T47D (cell line): ENCODE measurements at regions not wholly inside any gene's neighbourhood (a gene's known extent, or its start where the extent isn't known, plus 50 kb on each side); places are given as distances from the start of the nearest gene placed in this dataset.
"Not testable (repeated sequence)": the region's sequence is repeated elsewhere in the genome, so short reads cannot be mapped to it uniquely, and the experiment has no call there.

Experiments
- DNase-seq, 2 experiments: peaks; one replicate each; pipeline versions ENCODE4 v3.0.0 to v3.0.0-alpha.2; 2011 to 2012; ENCODE audit warnings: low read depth in 1 of 2, low spot score in 1 of 2
- JUND ChIP-seq: IDR thresholded peaks from 2 replicates; pipeline ENCODE4 v1.6.1; 2012; ENCODE audit warnings: low read depth
- in situ Hi-C: cut with HindIII; loops from 2 replicates; pipeline ENCODE4 v1.10.0; 2016; ENCODE audit warnings: low sequenced_read_pairs, low pct_unique_long_range_greater_than_20kb

- in situ Hi-C loops, result no loop called here
- DNase-seq, result no peak
- no peak for TF ChIP-seq JUND
Observed at GRCh38 chr10:2543142-2543886, 524.0 kb upstream of the PFKP start.

GRCh38 chr10:2541176-2541575 is 526.2 kb upstream of the PFKP start:
- no peak for DNase-seq
- no peak for TF ChIP-seq JUND
- in situ Hi-C loops, result no loop called here

GRCh38 chr10:2529945-2530344 is 537.4 kb upstream of the PFKP start:
- in situ Hi-C loops, result no loop called here
- TF ChIP-seq JUND, result no peak
- DNase-seq, result no peak

- TF ChIP-seq JUND, result no peak
- in situ Hi-C loops, result no loop called here
- no peak for DNase-seq
Observed at GRCh38 chr10:2525781-2526180, 541.6 kb upstream of the PFKP start.

GRCh38 chr10:2519139-2519538 is 548.2 kb upstream of the PFKP start:
- in situ Hi-C loops, result no loop called here

GRCh38 chr10:2509081-2509531 is 558.2 kb upstream of the PFKP start:
- no peak for DNase-seq
- no peak for TF ChIP-seq JUND
- in situ Hi-C loops, result no loop called here

More at GRCh38 chr10:2519139-2519538, 548.2 kb upstream of the PFKP start:
- no peak for DNase-seq
- no peak for TF ChIP-seq JUND

GRCh38 chr10:2501366-2501940 is 565.9 kb upstream of the PFKP start:
- in situ Hi-C loops, DNase-seq: not testable (repeated sequence)

- TF ChIP-seq JUND, result no peak
- in situ Hi-C loops, result no loop called here
Observed at GRCh38 chr10:2494399-2494798, 572.9 kb upstream of the PFKP start.

GRCh38 chr10:2488446-2489005 is 578.8 kb upstream of the PFKP start:
- in situ Hi-C loops, result no loop called here
- DNase-seq, result no peak
- no peak for TF ChIP-seq JUND

More at GRCh38 chr10:2494399-2494798, 572.9 kb upstream of the PFKP start:
- DNase-seq, result no peak

GRCh38 chr10:2487921-2488320 is 579.4 kb upstream of the PFKP start:
- in situ Hi-C loops, result no loop called here
- DNase-seq, result no peak
- no peak for TF ChIP-seq JUND

GRCh38 chr10:2478656-2479055 is 588.7 kb upstream of the PFKP start:
- no peak for DNase-seq
- in situ Hi-C loops, result no loop called here
- TF ChIP-seq JUND, result no peak

- DNase-seq, result no peak
- TF ChIP-seq JUND, result no peak
- in situ Hi-C loops, result no loop called here
Observed at GRCh38 chr10:2476812-2477553, 590.4 kb upstream of the PFKP start.
